ENCODE measurements at regions not wholly inside any gene's neighbourhood (a gene's known extent, or its start where the extent isn't known, plus 50 kb on each side); places are given as distances from the start of the nearest gene placed in this dataset.

DNA sequence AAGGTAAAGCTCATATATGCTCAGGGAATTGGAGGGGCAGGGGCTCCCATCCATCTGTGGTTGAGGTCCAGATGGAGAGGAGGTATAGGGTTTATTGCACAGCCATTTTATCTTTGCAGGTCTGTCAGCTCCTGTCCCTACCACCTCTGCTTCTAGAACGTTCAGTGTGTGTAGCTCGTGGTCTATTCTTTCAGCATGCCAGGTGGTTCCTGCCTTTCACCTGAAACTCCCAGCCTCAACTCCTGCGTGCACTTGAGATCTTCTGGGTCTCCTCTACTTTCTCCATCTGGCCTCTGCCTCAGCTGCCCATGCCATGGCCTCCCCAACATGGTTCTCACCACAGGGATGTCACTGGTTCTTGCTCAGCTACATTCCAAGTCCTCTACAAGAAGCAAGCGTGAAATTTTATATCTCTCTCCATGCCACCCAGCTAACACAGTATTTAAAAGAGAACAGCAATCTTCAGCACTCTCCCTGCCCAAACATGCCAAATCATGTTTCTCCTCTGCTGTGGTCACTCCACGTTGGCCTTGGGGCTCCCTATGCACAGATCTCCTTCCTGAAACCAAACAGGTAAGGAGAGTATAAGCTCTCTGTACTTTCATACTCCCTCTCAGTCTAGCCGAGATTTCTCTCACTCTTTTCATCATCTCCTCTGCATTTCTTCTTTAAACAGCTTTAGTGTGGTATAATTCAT is 157.8 kb upstream of the TRPC6 start:
- TF ChIP-seq, protein P1, sequence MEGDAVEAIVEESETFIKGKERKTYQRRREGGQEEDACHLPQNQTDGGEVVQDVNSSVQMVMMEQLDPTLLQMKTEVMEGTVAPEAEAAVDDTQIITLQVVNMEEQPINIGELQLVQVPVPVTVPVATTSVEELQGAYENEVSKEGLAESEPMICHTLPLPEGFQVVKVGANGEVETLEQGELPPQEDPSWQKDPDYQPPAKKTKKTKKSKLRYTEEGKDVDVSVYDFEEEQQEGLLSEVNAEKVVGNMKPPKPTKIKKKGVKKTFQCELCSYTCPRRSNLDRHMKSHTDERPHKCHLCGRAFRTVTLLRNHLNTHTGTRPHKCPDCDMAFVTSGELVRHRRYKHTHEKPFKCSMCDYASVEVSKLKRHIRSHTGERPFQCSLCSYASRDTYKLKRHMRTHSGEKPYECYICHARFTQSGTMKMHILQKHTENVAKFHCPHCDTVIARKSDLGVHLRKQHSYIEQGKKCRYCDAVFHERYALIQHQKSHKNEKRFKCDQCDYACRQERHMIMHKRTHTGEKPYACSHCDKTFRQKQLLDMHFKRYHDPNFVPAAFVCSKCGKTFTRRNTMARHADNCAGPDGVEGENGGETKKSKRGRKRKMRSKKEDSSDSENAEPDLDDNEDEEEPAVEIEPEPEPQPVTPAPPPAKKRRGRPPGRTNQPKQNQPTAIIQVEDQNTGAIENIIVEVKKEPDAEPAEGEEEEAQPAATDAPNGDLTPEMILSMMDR (IDR thresholded peaks at IDR 0.05): no peak
- Histone ChIP-seq H3K36me3 (no peaks in the 10 kb centered on the region), H3K27me3 (no peaks in the 10 kb centered on the region), H3K27ac (no peak overlapping the region), H3K4me3 (no peak overlapping the region), H3K9me3 (no peaks in the 10 kb centered on the region), H3K4me1 (no peaks in the 10 kb centered on the region)
- DNase-seq (no peak), ATAC-seq (no peak)
- WGBS, 2 donors: 76 to 86% methylated on average over 6 of the region's 6 CpGs
- intact Hi-C loops (cut with DNase I): no loop called here

DNA sequence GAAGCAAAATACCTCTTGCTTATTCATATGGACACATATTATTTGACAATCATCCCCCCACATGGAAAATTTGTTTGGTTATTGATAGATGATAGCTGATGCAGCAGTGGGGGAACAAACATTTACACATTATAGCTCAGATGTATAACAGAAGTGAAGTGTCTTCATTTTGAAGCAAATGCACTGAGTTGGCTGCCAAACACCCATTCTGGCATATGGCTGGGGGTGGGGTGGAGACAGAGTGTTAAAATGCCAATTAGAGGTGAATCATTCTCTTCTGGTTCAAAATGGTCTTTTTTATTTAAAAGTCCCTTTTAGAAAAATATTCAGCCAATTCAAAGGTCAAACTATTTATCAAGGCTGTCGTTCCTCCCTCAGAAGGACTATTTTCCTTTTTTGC is 157.3 kb upstream of the TRPC6 start:
- no peak for ATAC-seq
- Histone ChIP-seq H3K36me3 (no peaks in the 10 kb centered on the region), H3K4me3 (no peak overlapping the region), H3K27ac (no peak overlapping the region), H3K27me3 (no peaks in the 10 kb centered on the region), H3K4me1 (no peaks in the 10 kb centered on the region), H3K9me3 (no peaks in the 10 kb centered on the region)
- DNase-seq: no peak
- intact Hi-C loops (cut with DNase I): no loop called here
- TF ChIP-seq, protein P1 (IDR thresholded peaks at IDR 0.05): no peak
- WGBS, 2 donors: 75 to 92% methylated on average over 1 of the region's 1 CpG

DNA sequence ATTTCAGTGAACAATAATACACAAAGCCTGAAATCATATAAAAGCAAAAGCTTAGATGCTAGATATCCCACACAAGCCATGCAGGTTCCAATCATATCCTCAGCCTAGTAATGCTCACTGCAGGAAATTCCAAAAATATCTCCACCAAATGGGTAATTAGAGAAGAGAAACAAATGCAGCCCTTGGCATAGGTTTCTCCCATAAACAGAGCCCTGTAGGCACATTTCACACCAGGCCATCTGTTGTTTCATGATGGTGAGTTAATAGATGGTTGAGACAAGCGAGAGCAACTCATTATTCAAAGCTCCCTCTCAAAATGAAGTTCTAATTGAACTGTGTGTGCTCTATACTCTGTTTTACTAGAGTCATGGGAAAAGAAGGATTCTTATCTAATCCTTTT is 154.6 kb upstream of the TRPC6 start:
- intact Hi-C loops (cut with DNase I): no loop called here
- Histone ChIP-seq H3K9me3 (no peaks in the 10 kb centered on the region), H3K4me1 (no peaks in the 10 kb centered on the region), H3K27me3 (no peaks in the 10 kb centered on the region), H3K36me3 (no peaks in the 10 kb centered on the region), H3K27ac (no peak overlapping the region), H3K4me3 (no peak overlapping the region)
- no peak for ATAC-seq
- WGBS, 2 donors: 44 to 55% methylated on average over 1 of the region's 1 CpG
- DNase-seq: no peak
- TF ChIP-seq, protein P1 (IDR thresholded peaks at IDR 0.05): no peak

DNA sequence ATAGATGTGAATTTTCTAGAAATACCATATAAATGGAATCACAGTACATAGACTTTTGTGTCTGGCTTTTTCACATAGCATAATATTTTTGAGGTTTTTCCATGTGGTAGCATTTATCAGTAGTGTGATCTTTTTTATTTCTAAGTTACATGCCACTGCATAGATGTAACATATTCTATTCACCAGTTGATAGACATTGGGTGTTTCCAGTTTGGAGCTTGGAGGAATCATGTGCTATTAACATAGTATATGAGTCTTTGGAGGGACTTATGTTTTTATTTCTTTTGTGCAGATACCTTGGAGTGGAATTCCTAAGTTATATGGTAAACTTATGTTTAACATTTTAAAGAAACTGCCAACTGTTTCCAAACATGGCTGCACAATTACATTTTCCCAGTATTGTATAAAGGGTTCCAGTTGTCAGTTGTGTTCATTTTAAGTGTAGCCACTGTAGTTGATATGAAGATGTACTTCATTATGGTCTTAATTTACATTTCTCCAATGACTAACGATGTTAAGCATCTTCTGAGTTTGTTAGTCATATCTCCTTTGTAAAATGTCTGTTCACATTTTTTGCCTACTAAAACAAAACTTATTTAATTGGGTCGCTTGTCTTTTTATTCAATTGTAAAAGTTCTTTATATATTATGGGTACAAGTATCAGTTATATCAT is 145.7 kb upstream of the TRPC6 start:
- no peak overlapping the region for H3K27ac ChIP-seq
- DNase-seq (no peak), ATAC-seq (no peak)
- no peaks in the 10 kb centered on the region for H3K9me3 ChIP-seq
- TF ChIP-seq, protein P1 (IDR thresholded peaks at IDR 0.05): no peak
- no peaks in the 10 kb centered on the region for H3K27me3 ChIP-seq
- WGBS, 2 donors: 74 to 84% methylated on average over 2 of the region's 2 CpGs
- no peak overlapping the region for H3K4me3 ChIP-seq
- H3K36me3 ChIP-seq: no peaks in the 10 kb centered on the region
- H3K4me1 ChIP-seq: no peaks in the 10 kb centered on the region
- intact Hi-C loops (cut with DNase I): no loop called here
